Neural cell (in vitro differentiated cells): ENCODE measurements at regions not wholly inside any gene's neighbourhood (a gene's known extent, or its start where the extent isn't known, plus 50 kb on each side); places are given as distances from the start of the nearest gene placed in this dataset.

Source experiments
- CTCF ChIP-seq: fragments of 450-650 bp; IDR thresholded peaks from 2 replicates; pipeline ENCODE4 v1.5.1; 2014; ENCODE audit warnings: antibody characterized with exemption, mild to moderate bottlenecking, moderate library complexity; ENCODE audit not compliant: poor library complexity, severe bottlenecking
- EP300 ChIP-seq: fragments of 450-650 bp; conservative IDR thresholded peaks from 2 replicates; pipeline ENCODE4 v1.6.1; 2014; ENCODE audit warnings: antibody characterized with exemption, mild to moderate bottlenecking, moderate library complexity; ENCODE audit not compliant: poor library complexity, severe bottlenecking
- EZH2 ChIP-seq: fragments of 200-600, 300-800 bp; shearing (Covaris generic), sonication (generic); IDR thresholded peaks from 2 replicates; pipeline ENCODE4 v1.6.1; 2014; ENCODE audit warnings: antibody characterized with exemption, low read length, borderline replicate concordance, mild to moderate bottlenecking; ENCODE audit not compliant: insufficient read depth, poor library complexity, severe bottlenecking
- MXI1 ChIP-seq: fragments of 450-650 bp; conservative IDR thresholded peaks from 2 replicates; pipeline ENCODE4 v1.6.1; 2014; ENCODE audit warnings: antibody characterized with exemption, mild to moderate bottlenecking; ENCODE audit not compliant: poor library complexity, severe bottlenecking
- POLR2AphosphoS5 ChIP-seq: IDR thresholded peaks from 2 replicates; pipeline ENCODE4 v1.6.1; 2012
- RAD21 ChIP-seq: fragments of 450-650 bp; conservative IDR thresholded peaks from 2 replicates; pipeline ENCODE4 v1.6.1; 2014; ENCODE audit warnings: antibody characterized with exemption, mild to moderate bottlenecking, moderate library complexity
- REST ChIP-seq: IDR thresholded peaks from 2 replicates; pipeline ENCODE4 v1.6.1; 2012; ENCODE audit warnings: borderline replicate concordance
- SMC3 ChIP-seq: fragments of 450-650 bp; conservative IDR thresholded peaks from 2 replicates; pipeline ENCODE4 v1.6.1; 2014; ENCODE audit warnings: antibody characterized with exemption, mild to moderate bottlenecking, moderate library complexity; ENCODE audit not compliant: poor library complexity
- TAF1 ChIP-seq: IDR thresholded peaks from 2 replicates; pipeline ENCODE4 v1.6.1; 2012; ENCODE audit warnings: low read depth

- no peak for TF ChIP-seq CTCF
- no peak for TF ChIP-seq POLR2AphosphoS5
- no peak for TF ChIP-seq TAF1
- no peak for TF ChIP-seq RAD21
- no peak for TF ChIP-seq EP300
- TF ChIP-seq MXI1: no peak
- TF ChIP-seq EZH2: no peak
- no peak for TF ChIP-seq REST
- TF ChIP-seq SMC3: no peak
These were observed 1053.6 kb upstream of the SLC39A10 start for GRCh38 chr2:194603429-194603828.
